CD1c-positive myeloid dendritic cell (primary cell): ENCODE measurements at regions not wholly inside any gene's neighbourhood (a gene's known extent, or its start where the extent isn't known, plus 50 kb on each side); places are given as distances from the start of the nearest gene placed in this dataset.
"Not testable (repeated sequence)": the region's sequence is repeated elsewhere in the genome, so short reads cannot be mapped to it uniquely, and the experiment has no call there.

Experiments used
- DNase-seq: peaks from one replicate; pipeline ENCODE4 v3.0.0-alpha.2; 2016; ENCODE audit errors: extremely low spot score

DNA sequence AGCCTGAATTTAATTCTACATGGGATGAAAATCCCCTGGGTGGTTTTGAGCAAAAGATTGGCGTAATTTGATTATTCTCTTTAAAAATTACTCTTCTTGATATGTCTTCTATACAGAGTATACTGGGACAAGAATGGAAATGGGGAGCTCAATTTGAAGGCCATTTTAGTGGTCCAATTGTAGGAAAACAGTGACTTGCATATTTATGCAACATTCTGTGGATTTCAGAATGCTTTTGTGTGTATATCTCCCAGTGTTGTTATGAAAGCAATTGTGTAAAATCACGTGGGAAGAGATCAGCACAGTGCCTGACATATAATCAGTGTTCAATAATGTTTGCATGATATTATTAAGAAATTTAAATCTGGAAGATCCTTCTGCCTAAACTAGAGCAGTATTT is 575.9 kb upstream of the PBX1 start:
- DNase-seq = no peak

DNA sequence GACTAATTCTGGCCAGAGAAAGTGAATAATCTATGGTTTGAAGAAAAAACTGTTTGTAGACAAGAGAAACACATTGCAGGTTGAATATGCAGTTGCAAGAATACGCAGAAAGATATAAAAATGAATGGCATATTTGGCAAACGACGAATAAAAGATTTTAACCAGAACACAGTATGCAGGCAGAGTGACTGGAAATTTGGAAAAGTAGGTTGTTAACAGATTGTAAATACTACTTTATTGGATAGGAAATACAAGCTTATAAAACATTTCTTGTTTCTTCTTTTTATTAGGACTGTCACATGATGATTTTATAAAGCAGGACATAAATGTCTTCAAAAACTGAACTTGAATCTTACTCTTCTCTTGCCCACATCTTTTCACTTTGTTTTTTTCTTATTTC is 573.3 kb upstream of the PBX1 start:
- no peak for DNase-seq

DNA sequence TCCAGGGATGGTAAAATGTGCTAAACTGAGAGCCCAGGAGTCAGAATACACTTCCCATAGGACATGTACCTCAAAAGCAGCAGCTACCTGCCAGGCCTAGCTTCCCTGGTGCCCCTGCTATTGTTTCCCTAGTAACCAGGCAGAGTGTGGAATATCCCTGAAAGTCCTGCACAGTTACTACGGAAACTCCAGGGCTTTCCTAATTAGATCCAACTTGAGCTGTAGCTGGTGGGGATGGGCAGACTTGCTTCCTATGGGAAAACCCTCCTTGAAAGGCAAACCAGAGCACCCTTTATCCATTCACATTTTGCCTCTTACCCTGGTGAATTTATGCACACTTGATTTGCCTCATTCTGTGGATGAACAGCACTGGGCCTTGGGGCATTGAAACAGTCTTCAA is 559.9 kb upstream of the PBX1 start:
- no peak for DNase-seq

DNA sequence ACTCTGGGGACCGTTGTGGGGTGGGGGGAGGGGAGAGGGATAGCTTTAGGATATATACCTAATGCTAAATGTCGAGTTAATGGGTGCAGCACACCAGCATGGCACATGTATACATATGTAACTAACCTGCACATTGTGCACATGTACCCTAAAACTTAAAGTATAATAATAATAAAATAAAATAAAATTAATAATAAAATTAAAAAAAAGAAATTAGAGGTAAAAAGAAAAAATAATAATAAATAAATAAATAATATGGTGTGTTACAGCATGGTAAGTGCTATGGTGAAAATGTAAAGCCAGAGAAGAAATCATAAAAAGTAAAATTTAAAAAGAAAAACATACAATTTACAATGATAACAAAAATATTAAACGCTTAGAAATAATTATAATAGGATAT is 552.8 kb upstream of the PBX1 start:
- DNase-seq = not testable (repeated sequence)

DNA sequence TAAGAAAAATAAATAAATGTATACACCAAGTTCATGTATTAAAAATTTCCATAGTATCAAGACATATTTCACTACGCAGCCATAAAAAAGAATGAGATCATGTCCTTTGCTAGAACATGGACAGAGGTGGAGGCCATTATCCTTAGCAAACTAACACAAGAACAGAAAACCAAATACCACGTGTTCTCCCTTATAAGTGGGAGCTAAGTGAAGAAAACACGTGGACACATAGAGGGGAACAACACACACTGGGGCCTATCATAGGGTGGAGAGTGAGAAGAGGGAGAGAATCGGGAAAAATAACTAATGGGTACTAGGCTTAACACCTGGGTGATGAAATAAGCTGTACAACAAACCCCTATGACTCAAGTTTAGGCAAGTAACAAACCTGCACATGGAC is 552.4 kb upstream of the PBX1 start:
- DNase-seq = no peak

DNA sequence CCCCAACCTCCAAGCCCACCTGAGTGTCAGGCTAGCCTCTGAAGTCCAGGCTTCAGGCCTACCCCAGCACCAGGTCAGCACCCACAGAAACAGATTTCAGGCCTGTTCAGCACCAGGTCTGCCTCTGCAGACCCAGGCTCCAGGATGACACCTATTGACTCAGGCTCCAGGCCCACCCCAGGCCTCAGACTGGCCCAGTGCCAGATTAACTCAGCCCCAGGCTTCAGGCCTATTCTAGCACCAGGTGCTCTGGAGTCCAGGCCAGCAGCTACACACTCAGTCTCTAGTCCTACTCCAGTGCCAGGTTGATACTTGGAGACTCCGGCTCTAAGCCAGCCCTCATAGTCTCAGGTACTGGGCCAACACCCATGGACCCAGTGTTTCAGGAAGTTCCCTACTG is 541.7 kb upstream of the PBX1 start:
- no peak for DNase-seq

DNA sequence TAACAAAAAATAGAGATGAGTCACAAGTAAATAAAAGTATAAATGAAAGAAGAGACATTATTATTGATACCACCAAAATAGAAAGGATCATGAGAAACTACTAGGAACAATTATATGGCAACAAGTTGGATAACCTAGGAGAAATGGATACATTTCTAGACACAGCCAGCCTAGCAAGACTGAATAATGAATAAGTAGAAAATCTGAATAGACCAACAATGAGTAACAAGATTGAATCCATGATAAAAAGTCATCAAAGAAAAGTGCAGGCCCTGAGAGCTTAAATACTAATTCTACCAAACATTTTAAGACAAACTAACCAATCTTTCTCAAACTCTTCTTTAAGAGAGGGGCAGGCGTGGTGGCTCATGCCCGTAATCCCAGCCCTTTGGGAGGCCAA is 538.6 kb upstream of the PBX1 start:
- no peak for DNase-seq

DNA sequence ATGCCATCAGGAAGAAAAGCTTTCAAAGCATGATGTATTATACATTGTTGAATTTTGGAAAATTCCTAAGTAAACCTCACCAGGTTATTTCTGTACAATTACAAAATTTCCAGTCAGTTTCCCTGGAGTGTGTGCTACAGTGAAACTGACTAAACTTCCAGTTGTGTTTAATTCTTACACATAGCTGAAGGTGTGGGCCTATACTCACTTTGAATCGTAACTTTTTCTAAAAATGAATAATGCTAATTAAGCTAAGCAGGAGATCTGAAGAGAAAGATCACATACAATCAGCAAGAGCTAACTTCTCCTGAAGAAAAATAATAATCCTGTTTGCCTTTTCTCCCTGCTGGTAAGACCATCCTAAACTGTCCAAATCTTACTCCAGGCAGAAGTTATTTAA is 537.2 kb upstream of the PBX1 start:
- DNase-seq = no peak

DNA sequence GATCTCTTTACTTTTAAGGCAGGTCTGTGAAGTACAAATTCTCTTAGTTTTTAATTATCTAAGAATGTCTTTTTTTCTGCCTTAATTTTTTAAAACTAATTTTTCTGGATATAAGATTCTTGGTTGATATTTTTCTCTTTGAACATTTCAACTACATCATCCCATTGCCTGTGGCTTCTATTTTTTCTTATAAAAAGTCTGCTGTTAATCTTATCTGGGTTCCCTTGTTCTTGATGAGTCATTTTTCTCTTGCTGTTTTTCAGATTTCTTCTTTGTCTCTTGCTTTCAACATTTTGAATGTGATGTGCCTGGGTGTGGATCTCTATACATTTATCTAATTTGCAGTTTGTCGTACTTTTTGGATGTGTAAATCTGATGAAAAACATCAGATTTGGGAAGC is 525.2 kb upstream of the PBX1 start:
- no peak for DNase-seq

DNA sequence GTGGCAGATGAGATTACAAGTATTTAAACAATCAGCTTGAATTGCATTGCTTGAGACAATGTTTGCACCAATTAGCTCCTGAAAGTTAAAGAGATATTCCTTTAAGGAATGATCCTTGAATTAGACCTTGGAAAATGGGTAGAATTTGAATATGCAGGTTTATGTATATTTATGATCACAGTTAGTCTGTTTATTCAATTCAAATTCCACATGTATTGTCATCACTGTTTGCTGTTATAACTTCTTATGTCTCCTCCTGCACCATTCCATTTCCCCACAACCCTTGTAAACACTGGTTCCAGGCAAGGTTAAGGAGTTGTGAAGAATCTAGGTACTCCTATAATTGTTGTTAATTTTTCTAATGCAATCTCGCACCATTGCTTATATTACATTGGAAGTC is 518.2 kb upstream of the PBX1 start:
- DNase-seq = no peak

DNA sequence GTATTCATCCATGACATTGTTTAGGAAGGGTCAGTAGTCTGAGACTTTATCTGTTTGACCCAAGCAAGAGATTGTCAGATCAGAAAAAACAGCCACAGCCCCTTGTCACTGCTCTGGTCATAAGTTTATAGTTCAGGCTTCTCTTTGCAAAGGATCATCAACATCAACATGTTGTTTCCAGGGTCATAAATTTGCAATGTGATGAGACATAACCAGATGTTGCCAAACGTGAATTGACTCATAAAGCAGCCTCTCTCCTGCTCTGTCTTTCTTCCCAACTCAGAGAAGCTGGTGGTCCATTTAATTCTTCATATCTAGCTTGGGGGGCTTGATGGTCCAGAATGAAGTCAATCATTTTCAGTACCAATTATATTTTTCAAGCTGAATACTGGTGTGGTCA is 507.2 kb upstream of the PBX1 start:
- DNase-seq = no peak

DNA sequence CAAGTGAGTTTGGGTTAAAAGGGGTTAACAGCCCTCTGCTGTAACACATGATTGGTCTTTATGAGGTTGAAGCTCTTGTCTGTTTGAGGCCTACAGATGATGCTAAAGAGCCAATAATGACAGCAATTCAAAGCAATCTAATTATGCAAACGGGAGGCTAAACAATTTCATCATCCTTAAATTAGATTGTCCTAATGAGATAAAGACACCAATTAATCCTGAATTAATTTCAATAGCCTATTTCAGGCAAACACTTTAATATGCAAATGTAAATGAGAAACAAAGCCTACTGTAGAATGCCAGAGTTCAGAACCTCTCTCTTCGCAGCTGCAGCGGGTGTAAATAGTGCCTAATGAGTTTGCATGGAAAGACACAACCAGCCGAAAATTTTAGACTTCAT is 504.7 kb upstream of the PBX1 start:
- no peak for DNase-seq

DNA sequence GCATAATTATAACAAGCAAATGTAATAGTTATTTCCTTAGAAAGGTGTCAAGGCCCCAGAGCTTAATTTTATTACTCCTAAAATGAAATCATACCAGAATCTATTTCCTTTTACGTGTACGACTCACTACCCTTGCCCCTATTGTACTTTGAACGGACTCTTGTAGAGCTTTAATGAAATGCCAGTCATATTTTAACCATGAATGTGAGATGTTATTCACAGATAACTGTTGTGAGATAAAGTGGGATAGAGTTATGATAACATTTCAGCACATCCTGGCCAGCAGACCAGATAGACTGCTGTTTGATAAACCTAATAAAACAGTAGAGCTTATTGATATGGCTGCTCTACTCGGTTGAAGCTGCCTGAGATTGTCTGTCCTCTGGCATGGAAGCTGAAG is 500.8 kb upstream of the PBX1 start:
- no peak for DNase-seq

DNA sequence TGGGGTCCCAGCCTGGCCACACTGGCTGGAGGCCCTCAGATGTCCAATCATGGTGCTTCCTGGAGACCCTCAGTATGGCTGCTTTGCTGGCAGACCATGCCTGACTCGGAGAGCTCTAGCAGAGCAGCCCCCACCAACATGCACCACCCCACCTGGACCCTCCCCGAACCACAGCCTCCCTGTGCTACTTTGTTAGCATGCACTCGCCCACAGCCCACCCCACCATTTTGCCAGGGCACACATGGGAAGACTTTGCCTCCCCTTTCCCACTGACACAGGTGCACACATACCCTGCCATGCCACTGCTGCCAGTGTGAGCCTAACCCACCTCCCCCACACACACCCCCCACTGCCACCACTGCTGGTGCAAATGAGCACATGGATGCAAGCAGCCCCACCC is 497.5 kb upstream of the PBX1 start:
- no peak for DNase-seq

DNA sequence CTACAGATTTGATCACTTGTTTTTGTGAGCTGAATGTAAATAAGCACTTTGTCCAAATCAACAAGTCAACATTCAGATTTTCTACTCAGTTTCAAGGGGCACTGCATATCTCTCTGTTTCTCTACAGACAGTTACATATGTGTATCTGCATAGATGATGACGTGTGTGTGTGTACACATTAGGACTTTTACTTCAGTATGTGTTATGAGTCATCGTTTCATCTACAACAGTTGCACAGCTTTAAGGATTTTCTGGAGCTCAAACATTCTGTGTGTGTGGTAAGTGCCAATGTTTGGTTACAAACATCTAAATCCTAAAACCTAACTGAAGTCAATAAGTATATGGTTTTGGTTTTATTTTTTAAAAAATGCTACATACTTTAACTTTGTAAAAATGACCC is 494.5 kb upstream of the PBX1 start:
- DNase-seq = no peak

DNA sequence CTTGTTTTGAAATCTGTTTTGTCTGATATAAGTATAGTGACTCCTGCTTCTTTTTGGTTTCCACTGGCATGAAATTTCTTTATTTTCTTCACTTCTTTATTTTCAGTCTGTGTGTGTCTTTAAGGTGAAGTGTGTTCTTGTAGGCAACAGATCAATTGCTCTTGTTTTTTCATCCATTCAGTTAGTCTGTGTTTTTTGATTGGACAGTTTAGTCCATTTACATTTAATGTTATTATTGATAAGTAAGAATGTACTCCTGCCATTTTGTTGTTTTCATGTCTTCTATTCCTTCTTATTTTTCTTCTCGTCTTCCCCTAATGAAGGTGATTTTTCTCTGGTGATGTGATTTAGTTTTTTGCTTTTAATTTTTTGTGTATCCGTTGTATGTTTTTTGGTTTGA is 487.7 kb upstream of the PBX1 start:
- DNase-seq = no peak

DNA sequence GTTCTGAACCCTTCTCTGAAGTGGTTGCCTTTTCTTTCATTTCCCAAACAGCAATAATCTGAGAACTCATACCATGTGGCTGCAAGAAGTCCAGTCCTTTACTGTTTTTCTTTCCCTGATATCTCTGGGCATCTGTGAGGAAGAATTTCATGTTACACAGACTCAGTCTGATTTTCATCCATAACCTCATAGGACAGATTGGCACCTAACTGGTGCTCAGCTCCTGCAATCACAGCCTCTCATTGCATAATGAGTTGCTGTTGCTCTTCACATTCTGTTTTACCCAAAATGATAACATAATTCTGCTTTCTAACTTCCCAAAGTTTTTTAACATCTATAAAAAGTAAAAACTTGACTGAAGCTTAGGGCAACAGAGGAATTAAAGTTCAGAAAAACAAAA is 472.2 kb upstream of the PBX1 start:
- DNase-seq = no peak

DNA sequence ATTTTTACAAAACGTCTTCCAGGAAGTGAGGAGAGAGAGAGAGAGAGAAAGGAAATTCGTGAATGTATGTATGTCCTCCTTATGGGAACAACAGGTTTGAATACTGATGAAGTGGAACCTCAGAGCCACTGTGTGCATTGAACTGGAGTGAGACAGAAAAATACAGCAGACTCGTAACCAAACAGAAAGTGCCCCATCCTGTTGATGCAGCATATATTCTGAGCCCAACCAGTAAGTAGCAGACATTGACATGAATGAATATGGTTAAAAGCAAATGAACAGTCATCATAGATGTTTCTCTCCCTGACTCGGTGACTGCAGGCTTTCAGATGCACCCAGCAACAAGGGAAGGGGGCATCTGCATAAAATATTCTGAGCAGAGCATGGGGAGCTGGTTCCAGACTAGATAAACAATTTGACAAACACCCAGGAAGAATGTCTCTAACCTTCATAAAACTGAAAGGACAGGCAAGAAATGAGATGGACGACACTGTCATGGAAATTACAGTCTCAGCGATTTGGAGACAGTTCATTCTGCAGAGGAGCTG is 471.0 kb upstream of the PBX1 start:
- no peak for DNase-seq

DNA sequence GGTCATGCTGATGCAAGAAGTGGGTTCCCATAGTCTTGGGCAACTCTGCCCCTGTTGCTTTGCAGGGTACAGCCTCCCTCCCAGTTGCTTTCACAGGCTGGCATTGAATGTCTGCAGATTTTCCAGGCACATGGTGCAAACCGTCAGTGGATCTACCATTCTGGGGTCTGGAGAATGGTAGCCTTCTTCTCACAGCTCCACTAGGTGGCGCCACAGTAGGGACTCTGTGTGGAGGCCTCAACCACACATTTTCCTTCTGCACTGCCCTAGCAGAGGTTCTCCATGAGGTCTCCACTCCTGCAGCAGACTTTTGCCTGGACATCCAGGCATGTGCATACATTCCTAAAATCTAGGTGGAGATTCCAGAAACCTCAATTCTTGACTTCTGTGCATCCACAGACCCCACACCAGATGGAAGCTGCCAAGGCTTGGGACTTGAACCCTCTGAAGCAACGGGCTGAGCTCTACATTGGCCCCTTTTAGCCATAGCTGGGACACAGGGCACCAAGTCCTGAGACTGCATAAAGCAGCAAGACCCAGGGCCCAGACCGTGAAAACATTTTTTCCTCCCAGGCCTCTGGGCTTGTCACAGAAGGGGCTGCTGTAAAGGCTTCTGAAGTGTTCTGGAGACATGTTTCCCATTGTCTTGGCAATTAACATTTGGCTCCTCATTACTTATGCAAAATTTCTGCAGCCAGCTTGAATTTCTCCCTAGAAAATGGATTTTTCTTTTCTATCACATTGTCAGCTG is 466.2 kb upstream of the PBX1 start:
- DNase-seq = no peak

DNA sequence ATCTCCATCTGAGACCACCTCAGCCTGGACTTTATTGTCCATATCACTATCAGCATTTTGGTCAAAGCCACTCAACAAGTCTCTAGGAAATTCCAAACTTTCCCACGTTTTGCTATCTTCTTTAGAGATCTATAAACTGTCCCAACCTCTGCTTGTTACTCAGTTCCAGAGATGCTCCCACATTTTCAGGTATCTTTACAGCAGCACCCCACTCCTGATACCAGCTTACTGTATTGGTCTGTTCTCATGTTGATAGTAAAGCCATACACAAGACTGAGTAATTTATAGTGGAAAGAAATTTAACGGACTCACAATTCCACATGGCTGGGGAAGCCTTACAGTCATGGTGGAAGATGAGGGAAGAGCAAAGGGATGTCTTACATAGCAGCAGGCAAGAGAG is 465.4 kb upstream of the PBX1 start:
- no peak for DNase-seq

DNA sequence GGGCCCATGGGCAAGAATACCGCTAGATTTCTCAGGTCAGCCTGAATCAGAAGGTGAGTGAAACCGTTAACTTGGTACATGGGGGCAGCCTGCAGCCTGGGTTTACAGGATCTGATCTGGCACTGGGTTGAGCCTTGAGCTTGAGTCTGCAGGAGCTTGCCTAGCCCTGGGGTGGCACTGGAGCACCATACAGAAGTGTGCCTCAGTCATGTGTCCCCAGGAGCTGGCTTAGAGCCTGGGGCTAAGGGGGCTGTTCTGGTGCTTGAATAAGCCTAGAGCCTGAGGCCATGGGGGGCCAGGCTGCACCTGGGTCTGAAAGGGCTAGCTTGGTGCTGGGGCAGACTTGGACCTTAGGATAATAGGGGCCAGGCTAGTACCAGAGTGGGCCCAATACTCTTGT is 457.2 kb upstream of the PBX1 start:
- DNase-seq = no peak

DNA sequence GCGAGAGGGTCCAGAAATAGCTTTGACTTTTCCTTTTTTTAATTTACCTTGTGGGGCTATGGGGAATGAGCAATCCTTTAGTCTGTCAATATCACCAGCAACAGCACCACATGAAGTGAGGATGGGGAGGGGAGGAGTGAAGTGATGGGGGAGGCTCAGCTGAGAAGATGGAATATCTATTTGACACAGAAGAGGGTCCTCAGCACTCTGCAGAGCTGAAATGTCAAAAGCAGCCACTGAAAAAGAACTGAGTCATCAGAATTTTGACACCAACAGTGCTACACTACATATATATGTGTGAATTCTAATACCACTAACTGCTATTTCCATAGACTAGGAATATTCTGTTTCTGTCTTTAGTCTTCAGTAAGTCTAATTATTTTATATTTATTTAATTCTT is 427.0 kb upstream of the PBX1 start:
- no peak for DNase-seq

DNA sequence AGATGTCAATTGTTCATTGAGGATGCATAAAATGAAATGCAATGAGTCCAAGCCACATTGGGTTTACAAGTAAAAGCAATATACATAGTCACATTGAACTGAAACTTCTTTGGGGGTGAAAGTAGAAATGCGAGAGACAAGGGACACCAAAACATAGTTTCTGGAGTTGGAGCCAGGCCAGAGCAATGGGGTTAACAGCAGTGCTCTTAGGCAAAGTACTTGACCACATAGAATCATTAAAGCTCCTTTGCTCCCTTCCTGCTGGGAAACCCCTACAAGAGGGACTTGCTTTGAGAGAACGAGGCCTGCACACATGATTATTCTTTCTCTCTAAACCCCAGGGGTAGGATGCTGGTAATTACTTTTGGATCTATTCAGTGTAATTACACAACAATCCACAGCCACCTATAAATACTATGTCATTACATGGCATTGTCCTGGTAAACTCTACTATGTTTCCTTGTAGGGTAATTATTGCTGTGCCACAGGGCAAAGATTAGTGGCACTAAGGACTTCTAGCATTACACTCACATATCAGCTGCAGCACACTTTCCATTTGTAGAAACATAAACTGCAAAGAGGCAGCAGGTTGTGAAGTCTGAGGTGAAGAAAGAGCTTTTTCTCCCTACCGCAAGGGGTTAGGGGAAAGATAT is 421.6 kb upstream of the PBX1 start:
- DNase-seq = no peak

DNA sequence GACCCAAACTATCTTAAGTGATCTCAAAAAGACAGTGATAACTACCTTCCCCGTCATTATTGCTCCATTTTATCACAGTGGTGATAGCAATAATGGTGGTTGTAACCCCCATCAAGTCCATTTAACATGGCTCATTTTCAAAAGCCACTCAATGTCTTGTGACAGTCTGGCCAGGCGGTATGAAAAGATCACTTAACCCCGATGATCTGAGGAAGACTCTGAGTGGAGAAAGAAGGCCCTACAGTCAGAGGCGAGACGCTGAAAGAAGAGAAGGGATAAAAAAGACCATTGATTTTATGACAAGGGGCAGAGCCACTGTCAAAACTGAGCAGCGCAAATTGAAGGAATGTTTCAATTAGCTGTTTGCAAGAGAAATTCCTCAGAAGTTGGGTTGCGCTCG is 417.2 kb upstream of the PBX1 start:
- no peak for DNase-seq
